DND-41 (cell line): ENCODE measurements at regions not wholly inside any gene's neighbourhood (a gene's known extent, or its start where the extent isn't known, plus 50 kb on each side); places are given as distances from the start of the nearest gene placed in this dataset.

Experiments used
- EZH2 ChIP-seq: IDR thresholded peaks from 3 replicates; pipeline ENCODE4 v1.6.1; 2012; ENCODE audit warnings: borderline replicate concordance, low read depth, mild to moderate bottlenecking, moderate library complexity, low read length, inconsistent platforms; ENCODE audit not compliant: severe bottlenecking
- TF ChIP-seq, protein P1 (sequence below): IDR thresholded peaks from 2 replicates; pipeline ENCODE4 v1.5.1; 2012; ENCODE audit warnings: borderline replicate concordance, low read length, moderate library complexity, mild to moderate bottlenecking; ENCODE audit not compliant: poor library complexity, severe bottlenecking; ENCODE audit errors: extremely low read depth

DNA sequence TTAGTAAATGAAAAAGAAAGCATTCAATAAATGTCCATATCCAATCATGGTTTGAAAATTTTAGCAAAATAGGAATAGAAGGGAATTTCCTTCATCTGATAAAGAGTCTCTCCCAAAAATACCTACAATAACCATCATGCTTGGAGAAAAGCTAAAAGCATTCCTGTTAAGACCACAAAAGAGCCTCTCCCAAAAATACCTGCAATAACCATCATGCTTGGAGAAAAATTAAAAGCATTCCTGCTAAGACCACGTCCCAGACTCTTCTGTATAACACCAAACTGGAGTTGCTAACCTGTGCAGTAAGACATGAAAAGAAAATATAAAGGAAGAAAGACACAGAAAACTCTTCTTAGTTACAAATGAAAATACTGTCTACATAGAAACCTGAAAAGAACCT lies 69.4 kb downstream of the LINC01488 start:
- TF ChIP-seq, protein P1, sequence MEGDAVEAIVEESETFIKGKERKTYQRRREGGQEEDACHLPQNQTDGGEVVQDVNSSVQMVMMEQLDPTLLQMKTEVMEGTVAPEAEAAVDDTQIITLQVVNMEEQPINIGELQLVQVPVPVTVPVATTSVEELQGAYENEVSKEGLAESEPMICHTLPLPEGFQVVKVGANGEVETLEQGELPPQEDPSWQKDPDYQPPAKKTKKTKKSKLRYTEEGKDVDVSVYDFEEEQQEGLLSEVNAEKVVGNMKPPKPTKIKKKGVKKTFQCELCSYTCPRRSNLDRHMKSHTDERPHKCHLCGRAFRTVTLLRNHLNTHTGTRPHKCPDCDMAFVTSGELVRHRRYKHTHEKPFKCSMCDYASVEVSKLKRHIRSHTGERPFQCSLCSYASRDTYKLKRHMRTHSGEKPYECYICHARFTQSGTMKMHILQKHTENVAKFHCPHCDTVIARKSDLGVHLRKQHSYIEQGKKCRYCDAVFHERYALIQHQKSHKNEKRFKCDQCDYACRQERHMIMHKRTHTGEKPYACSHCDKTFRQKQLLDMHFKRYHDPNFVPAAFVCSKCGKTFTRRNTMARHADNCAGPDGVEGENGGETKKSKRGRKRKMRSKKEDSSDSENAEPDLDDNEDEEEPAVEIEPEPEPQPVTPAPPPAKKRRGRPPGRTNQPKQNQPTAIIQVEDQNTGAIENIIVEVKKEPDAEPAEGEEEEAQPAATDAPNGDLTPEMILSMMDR, result no peak
- TF ChIP-seq EZH2, result no peak
